ENCODE measurements at regions not wholly inside any gene's neighbourhood (a gene's known extent, or its start where the extent isn't known, plus 50 kb on each side); places are given as distances from the start of the nearest gene placed in this dataset.

DNA sequence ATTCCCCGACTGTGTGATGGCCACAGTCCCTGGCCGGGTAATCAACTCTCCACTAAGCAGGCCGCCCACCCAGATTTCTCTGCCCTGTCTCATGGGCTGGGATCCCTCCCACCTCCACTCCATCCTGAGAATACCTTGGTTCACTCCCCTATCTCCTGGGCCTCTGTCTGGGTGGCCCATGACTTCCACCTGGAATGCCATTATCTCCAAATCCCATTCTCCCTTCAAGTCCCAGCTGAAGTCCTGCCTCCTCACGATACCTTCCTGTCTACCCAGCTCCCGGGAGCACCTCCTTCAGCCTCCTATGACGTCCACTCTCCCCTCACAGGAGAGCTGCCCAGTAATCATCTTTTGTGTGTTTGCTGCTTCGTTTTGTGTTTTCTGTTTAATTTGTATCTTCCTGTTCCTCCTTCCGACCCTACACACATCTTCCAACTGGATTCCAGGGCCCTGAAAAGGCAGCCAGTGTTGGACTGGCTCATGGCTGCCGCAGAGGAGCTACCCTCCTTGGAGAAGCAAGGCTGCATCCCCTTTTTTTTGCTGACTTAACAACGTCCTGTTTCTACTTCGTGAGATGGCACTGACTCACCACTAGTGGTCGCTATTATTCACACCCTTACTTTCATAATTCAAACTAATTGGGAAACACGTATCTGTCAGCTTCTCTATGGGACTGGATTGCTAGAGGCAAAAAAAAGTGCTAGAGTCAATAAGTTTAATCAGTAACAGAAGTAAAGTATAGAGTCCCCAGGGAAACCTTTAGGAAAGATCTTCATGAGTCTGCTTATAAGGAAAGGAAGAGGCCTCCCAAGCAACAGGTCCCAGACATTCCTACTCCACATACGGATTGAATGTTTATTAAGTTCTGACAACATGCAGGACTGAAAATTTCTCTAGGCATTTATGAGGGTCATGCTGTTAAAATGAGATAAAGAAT, 171.9 kb upstream of the GATA6 start:
- no peak for DNase-seq

DNA sequence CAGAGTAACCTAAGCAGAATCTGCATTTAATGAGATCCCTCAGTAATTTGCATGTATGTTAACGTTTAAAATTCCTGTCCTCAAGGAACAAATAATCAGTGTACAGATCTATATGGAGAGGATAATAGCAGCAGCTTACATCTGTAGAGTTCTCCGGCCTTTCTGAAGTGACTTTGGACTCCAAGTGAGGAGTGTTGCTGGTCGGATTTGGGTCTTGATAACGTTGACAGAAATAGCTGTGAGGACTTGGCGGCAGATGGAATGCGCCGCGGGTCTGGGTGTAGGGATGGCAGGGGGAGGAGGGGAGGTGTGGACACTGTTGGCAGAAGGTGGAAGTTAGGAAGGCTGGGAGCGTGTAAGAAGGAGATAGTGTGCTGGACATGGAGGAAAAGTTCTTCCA, 170.9 kb upstream of the GATA6 start:
- no peak for DNase-seq

DNA sequence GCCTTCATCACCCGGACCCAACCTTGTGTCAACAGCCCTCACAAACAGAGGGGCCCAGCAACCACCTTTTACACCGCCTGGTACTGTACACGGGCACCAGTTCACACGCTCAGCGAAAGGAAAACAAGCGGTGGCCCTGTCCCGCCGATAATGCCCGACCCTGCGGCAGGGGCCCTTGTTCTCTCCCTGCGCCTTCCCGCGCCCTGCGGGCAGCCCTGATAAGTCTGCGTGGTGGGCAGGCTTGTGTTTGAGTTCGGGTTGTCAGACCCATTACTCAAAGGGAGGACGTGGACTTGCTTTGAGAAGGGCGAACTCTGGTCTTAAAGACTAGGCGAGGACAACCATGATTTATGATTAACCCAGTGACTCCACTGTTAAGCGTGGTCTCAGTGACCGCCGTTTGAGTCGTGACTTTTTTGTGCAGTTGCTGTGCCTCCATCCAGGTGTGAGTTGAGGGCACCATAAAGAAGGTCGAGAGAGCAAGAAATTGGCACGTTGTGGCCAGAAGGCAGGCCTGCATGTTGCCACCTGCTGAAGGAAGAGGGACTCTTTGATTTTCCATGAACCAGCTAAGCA, 167.4 kb upstream of the GATA6 start:
- no peak for DNase-seq

DNA sequence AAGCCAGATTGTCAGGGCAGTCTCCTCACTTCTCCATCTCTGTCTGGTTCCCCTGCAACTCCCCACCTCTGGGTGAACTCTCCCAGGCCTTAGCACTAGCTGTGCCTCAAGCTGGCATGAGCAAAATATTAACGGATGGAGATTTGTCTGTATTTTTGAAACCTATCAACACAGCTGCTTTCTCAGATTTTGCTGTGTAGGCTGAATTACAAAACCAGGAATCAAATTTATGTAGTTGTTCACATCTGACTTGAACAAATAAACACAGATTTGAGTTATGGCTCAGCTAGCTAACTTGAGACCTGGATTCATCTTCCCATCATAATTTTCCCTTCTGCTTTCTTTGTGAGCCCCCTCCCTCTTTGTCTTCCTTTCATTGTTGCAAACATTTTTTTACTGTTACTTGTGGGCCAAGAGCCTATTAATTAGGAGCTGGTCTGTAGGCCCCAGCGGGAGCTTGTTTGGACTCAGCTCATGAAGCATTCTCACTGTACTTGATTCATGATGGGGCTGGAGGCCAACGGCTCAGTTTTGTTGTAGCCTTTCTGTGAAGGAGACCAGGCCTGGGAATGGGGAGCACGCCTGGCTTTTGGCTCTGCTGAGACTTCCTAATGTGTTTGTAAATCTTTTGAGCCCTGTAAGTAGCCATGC, 164.1 kb upstream of the GATA6 start:
- DNase-seq: no peak

DNA sequence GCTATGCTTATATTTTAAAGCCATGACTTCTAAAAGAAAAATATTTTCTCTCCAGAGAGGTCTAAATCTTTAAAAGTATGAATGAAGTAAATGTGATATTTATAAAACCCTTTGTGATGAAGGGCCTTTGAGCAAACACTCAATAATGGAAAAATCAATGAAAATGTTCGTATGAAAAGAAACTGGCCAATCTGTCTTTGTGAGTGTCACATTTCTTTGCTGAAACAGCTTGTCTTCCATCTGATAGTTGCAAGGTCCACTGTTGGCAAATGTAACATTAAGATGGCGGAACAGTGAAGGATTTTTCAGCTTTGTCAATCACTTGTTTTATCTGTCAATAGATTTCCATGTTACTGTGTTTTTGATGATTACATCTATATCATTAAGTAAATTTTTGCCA, 162.9 kb upstream of the GATA6 start:
- DNase-seq: no peak

DNA sequence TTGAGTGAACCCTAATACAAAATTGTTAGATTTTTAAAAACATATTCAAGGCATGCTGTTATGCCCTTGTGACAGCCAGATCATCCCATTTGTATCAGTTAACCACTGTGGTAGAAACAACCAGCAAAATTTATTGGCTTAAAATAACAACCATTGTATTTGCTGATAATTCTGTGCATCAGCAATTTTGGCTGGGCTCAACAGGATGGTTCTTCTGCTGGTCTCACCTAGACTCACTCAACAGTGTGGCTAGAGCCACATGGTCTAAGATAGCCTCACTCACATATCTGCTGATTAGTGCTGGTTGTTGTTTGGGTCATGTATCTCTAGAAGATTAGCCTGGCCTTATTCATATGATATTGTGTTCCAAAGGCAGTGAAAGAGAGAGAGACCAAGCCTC, 160.1 kb upstream of the GATA6 start:
- DNase-seq: no peak

DNA sequence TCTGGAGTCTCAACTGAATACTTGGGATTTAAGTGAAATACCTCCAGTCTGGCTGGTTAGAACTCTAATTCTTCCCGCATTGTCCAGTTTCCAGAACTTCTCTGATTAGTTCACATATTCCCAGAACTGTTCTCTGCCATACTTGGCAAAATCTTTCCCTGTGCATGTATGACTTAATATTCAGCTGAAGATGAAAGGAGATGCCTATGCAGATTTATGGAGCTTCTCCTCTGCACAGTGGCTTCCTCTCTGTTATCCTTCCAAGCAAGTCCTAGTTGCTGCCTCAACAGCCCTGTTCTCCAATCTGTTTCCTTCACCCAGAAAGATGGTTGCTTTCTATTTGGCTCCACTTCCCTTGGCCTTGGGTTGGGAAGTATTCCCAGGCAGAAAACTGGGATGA, 155.4 kb upstream of the GATA6 start:
- no peak for DNase-seq

DNA sequence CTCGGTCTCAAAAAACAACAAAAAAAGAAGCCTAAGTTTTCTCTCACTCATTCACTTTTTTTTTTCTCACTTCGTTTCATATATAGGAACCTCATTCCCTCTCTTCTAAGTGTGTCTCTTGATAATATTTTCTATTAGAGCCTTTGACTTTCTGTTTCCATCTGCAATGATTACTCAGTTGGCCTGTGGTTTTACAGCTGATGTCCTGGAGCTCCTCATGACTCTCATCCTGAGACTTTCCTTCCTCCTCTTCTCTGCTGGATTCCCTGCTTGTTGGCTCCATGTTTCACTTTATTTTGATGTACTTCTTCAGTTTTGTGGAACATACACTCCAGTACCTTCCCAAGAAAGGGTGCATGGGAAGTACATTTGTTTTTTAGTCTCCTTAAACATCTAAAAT, 154.2 kb upstream of the GATA6 start:
- no peak for DNase-seq

DNA sequence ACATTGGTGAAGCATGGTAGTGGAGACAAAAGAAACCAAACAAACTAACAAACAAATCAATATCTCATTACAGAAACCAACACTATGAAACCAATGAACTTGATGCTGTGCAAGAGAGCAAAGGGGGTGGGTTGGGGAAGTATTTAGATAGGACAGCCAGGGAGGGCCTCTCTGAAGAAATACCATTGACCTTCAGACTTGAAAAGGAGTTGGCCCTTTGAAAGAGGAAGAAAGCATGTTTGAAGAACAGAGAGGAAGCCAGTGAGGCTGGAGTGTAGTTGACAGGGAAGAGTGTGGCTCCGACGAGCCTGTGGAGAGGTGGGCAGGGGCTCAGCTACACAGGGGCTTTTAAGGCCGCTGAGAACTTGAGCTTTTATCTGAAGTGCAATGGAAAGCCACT, 151.0 kb upstream of the GATA6 start:
- no peak for DNase-seq

DNA sequence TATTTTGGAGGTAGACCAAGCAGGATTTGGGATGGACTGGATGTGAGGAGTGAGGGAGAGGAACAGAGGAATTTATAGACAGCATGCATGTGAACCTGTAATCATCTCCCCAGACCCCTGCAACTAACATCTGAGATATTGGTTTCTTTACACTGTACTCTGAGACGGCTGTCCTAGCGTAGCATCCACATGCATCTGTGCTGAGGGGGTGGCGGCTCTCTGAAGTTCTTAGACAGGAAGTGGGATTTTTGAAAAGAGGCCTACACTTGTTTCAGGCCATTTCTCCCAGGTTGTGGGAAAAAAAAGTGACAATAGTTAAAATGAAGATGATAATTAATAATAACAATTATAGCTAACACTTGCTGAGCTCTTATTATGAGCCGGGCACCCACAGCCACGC, 150.2 kb upstream of the GATA6 start:
- DNase-seq: no peak

DNA sequence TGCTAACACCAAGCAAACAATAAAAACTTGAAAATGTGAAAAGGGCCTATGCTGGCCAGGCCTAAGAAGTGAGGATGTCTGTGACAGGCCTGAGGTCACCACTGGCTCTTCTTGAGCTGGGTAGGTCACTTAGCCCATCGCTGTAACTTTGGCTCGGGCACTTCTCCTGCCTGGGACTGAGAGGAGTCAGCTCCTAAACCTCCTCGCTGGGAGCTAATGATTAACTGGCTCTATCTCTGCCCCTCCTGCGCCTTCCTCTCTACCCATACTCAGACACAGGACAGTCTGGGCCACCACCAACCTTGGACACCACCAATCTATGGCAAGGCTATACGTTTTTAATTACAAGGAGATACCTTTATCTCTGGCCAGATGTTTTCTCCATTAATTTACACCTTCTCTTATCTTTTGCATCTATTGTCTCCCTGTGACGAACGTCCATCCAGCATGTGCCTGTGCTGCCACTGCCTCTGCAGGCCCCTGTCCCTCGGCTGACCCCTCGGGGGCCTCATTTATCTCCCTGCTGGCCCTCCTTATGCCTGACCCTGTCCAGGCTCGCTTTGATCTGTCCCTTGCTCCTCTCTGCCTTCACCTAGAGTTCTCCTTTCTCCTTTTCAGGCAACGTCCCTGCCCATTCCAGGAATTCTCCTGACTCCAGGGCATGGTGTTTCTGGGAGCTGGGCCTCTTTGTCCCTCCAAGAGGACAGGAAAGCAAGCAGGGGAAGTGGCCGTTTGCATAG, 149.1 kb upstream of the GATA6 start:
- DNase-seq: no peak

DNA sequence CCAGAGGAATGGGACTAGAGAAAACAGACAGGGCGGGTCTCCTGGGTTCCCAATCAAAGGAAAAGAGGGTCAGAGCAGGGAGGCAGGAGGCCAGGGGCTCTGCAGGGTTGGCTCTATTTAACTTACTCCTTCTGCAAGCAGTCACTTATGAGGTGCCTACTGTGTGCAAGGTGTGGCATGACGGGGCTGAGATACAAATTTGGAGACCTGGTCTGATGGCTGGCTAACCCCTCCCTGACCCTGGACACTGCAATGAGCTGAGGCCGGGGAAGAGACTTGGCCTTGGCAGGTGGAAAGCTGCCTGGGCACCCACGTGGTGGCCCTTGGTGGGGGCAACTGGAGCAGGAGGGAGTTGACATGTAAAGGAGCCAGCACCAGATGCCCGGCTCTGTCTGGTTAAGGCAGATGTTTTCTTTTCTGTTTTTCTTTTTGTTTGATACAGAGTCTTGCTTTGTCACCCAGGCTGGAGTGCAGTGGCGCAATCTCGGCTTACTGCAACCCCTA, 148.5 kb upstream of the GATA6 start:
- DNase-seq: no peak

DNA sequence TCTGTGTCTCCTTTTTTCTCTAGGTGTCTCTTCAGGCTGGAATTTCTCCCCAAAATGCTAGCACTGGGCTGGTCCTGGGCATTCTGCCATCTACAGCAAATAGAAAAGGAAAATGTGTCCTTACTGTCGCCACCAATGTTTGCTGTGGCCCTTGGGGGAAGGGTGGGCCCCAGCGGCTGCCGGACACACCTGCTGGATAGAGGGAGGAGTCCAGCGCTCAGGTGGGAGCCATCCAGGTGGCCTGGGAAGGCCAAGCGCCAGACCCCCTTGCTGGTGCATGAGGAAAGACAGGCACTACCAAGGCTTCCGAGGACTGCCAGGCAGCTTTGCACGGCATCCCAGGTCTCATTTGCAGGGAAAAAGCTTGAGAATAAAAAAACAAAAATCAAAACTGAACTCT, 147.7 kb upstream of the GATA6 start:
- DNase-seq: no peak

DNA sequence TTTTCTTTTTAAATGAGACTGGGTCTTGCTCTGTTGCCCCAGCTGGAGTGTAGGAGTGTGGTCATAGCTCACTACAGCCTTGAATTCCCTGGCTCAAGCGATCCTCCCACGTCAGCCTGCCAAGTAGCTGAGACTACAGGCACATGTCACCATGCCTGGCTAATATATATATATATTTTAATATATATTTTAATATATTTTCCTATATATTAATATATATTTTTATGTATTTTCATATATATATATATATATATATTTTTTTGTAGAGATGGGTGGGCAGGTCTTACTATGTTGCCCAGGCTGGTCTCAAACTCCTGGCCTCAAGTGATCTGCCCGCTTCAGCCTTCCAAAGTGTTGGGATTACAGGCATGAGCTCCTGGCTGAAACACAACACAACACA, 144.5 kb upstream of the GATA6 start:
- no peak for DNase-seq

DNA sequence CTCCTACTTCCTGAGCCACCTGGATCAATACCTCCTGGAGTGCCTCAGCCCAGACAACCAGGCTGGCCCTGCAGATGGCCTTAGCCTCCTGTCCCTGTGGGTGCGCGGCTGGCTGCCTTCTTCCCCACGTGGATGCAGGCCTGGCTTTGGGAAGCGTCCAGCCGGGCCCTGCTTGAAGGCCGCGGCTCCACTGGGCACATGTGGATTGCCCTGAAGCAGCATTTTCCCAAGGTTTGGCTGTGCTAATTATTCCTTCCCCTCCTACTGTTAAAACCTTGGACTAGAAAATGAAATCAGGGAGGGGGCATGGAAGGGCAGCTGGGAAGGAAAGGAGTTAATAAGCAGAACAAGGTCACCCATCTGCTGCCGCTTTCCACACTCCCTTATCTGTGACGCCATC, 143.0 kb upstream of the GATA6 start:
- DNase-seq: no peak

DNA sequence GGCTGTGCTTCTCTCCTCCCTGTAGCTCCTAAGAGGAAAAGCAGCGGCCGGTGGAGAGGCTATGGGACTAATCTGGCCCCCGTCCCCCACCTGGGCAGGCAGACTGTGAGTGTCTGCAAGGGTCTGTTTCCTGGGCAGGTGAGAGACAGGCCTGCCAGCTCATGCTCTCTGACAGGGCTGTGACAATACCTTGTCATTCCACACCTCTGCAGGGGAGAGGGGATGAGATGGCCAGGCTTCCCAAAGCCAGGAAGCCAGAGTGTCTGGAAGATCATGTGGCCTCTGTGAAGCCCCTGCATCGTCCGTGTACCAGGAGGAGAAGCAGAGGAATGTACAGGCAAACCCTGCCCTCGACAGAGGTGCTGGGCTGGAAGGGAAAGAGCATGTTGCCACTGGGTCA, 142.5 kb upstream of the GATA6 start:
- no peak for DNase-seq

DNA sequence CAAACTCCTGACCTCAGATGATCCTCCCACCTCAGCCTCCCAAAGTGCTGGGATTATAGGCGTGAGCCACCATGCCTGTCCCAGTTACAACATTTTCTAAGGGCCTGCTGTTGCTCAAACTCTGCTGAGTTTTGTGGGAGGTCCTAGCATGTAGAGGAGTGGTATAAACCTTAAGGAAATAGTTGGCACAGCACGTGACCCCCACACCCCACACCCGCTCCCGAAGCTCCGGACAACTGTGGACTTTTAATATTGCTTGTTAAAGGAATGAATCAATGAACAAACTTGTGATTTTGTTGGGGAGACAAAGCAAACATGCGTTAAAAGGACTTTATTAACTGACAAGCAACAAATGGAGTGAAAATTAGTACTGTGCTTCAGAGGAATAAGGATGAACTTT, 137.8 kb upstream of the GATA6 start:
- no peak for DNase-seq

DNA sequence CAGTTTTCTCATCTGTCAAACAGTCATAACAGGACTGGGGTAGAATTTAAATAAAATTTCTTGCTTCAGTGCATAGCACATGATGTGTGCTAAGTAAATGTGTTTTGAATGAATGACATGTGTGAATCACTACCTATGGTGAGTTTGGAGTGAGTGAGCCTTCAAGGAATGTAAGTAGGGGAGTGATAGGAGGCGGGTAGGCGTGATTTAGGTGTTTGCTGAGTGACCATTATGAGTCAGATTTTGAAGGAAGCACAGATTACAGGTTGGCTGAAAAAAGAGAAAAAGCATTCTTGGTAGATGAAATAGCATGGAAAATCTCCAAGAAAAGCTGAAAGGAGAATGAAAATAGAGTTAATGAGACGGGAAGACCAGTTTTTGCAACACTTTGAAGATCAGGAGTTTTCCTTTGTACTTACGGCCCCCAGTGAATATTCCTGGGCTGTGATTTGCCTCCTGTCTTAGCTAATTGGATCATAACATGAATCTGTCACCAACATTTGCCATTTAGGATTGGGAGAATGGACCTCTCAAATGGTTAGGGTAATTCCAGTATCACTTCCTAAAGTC, 136.9 kb upstream of the GATA6 start:
- no peak for DNase-seq

DNA sequence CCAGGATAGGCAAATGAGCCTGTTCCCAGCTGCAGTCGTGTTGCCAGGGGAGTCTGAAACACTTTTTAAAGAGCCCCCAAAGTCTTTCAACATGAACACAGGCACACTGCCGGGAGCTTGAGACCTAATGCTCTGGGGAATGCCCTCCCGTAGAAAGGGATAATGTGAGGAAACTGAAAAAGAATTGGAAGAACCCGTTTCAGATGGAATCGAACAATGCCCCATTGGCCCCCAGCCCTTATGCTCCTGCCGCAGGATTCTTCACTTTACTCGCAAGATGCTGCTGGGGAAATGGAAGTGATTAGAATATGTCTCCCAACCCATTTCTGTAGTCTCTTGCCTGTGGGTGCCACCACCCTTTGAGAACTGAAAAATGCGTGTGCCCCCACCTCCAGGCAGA, 136.3 kb upstream of the GATA6 start:
- no peak for DNase-seq

DNA sequence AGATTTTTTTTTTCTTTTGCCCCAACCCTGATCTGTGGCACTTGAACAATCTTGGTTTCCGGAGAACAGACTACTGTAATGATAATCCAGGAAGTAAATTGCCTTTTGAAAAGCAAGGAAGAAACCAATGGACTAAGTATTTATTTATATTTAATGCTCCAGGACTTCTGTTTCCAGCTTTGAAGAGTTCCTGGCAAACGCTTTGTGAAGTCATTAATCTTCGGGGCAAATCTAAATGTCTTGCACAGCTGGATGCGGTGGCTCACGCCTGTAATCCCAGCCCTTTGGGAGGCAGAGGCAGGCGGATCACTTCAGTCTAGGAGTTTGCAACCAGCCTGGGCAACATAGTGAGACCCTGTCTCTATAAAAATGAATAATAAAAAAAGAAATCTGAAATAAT, 135.1 kb upstream of the GATA6 start:
- DNase-seq: no peak

DNA sequence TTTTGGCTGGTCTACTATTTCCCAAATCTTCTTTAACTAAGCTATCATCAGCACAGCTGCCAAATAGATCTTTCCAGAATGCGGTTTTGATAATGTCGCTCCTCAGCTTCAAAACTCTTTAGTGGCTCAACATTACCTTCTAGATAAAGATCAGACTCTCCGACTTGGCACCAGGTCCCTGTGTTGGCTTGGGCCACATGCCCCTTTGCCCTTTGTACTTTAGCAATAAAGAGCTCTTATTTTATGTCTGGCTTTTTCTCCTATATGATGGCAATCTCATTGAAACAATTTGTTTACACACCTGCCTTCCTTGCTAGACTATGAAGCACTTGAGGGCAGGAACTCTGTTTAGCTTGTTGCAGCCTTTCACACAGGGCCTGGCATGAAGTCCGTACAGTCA, 128.9 kb upstream of the GATA6 start:
- no peak for DNase-seq

DNA sequence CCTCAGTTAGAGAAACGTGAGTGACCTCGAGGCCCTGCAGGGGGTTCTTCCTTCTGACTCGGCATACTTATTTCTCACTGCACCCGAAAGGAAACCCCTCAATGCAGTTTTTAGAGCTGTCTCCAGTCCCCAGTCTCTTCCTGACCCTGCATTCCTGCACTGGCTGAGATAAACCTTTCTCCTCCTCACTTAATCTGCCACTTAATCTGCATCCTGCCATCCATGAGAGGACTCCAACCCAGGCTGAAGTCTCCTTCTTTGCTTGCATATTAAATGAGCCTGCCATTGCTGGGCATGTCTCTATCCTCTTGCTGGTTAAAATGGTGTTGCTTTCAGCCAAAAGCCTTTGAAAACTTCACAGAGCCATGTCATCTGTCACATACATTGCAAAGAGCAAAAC, 125.6 kb upstream of the GATA6 start:
- no peak for DNase-seq

All from NCI-H446 treated with DMSO at 0.1 percent for 48 hours (cell line).